Neural cell (in vitro differentiated cells): ENCODE measurements at regions not wholly inside any gene's neighbourhood (a gene's known extent, or its start where the extent isn't known, plus 50 kb on each side); places are given as distances from the start of the nearest gene placed in this dataset.

Experiments
- H2AFZ ChIP-seq: fragments of 200-600, 300-800 bp; sonication (generic), shearing (Covaris generic); 2 replicates; pipeline ENCODE4 v1.6.0; 2014; ENCODE audit warnings: low read depth, mild to moderate bottlenecking, antibody characterized with exemption, low read length, moderate library complexity
- H3F3A ChIP-seq: fragments of 200-600 bp; shearing (Covaris generic); 2 replicates; pipeline ENCODE4 v1.6.1; 2016; ENCODE audit warnings: mild to moderate bottlenecking, moderate library complexity, mixed read lengths, antibody characterized with exemption, low read length; ENCODE audit not compliant: insufficient read depth, poor library complexity, severe bottlenecking
- H3K27ac ChIP-seq: fragments of 200-600, 300-800 bp; sonication (generic), shearing (Covaris generic); 2 replicates; pipeline ENCODE4 v1.5.1; 2014; ENCODE audit warnings: mild to moderate bottlenecking, low read length, moderate library complexity
- H3K27me3 ChIP-seq: fragments of 300-800, 200-600 bp; sonication (generic), shearing (Covaris generic); 2 replicates; pipeline ENCODE4 v1.6.0; 2014; ENCODE audit warnings: mild to moderate bottlenecking, low read depth, low read length, moderate library complexity; ENCODE audit not compliant: insufficient read depth
- H3K36me3 ChIP-seq: fragments of 300-800, 200-600 bp; sonication (generic), shearing (Covaris generic); 2 replicates; pipeline ENCODE4 v1.5.1; 2014; ENCODE audit warnings: mild to moderate bottlenecking, antibody characterized with exemption, low read length, moderate library complexity; ENCODE audit not compliant: insufficient read depth
- H3K4me2 ChIP-seq: fragments of 300-800, 200-600 bp; sonication (generic), shearing (Covaris generic); 2 replicates; pipeline ENCODE4 v1.6.0; 2014; ENCODE audit warnings: mild to moderate bottlenecking, low read length
- H3K4me3 ChIP-seq: fragments of 300-800, 200-600 bp; sonication (generic), shearing (Covaris generic); 2 replicates; pipeline ENCODE4 v1.5.1; 2014; ENCODE audit warnings: mild to moderate bottlenecking, low read length, moderate library complexity
- H3K79me2 ChIP-seq: fragments of 200-600 bp; shearing (Covaris generic); replicated peaks from 2 replicates; pipeline ENCODE4 v1.6.0; 2014; ENCODE audit warnings: mild to moderate bottlenecking, low read length, moderate library complexity; ENCODE audit not compliant: insufficient read depth
- H3K9ac ChIP-seq: fragments of 300-800, 200-600 bp; sonication (generic), shearing (Covaris generic); 2 replicates; pipeline ENCODE4 v1.6.1; 2016; ENCODE audit warnings: mild to moderate bottlenecking, low read length, mixed read lengths
- H3K9me2 ChIP-seq: fragments of 200-600 bp; shearing (Covaris generic); 2 replicates; pipeline ENCODE4 v1.6.1; 2016; ENCODE audit warnings: mild to moderate bottlenecking, low read length, mixed read lengths; ENCODE audit not compliant: insufficient read depth
- H3K9me3 ChIP-seq: fragments of 200-600, 300-800 bp; sonication (generic), shearing (Covaris generic); 2 replicates; pipeline ENCODE4 v1.6.1; 2016; ENCODE audit warnings: mild to moderate bottlenecking, mixed run types, low read length, moderate library complexity, mixed read lengths
- H4K20me1 ChIP-seq: fragments of 200-600 bp; shearing (Covaris generic); 2 replicates; pipeline ENCODE4 v1.6.1; 2016; ENCODE audit warnings: mild to moderate bottlenecking, mixed run types; ENCODE audit not compliant: insufficient read depth
- EP300 ChIP-seq: fragments of 450-650 bp; conservative IDR thresholded peaks from 2 replicates; pipeline ENCODE4 v1.6.1; 2014; ENCODE audit warnings: antibody characterized with exemption, mild to moderate bottlenecking, moderate library complexity; ENCODE audit not compliant: poor library complexity, severe bottlenecking
- EZH2 ChIP-seq: fragments of 200-600, 300-800 bp; shearing (Covaris generic), sonication (generic); IDR thresholded peaks from 2 replicates; pipeline ENCODE4 v1.6.1; 2014; ENCODE audit warnings: antibody characterized with exemption, low read length, borderline replicate concordance, mild to moderate bottlenecking; ENCODE audit not compliant: insufficient read depth, poor library complexity, severe bottlenecking
- MXI1 ChIP-seq: fragments of 450-650 bp; conservative IDR thresholded peaks from 2 replicates; pipeline ENCODE4 v1.6.1; 2014; ENCODE audit warnings: antibody characterized with exemption, mild to moderate bottlenecking; ENCODE audit not compliant: poor library complexity, severe bottlenecking
- POLR2AphosphoS5 ChIP-seq: IDR thresholded peaks from 2 replicates; pipeline ENCODE4 v1.6.1; 2012
- RAD21 ChIP-seq: fragments of 450-650 bp; conservative IDR thresholded peaks from 2 replicates; pipeline ENCODE4 v1.6.1; 2014; ENCODE audit warnings: antibody characterized with exemption, mild to moderate bottlenecking, moderate library complexity
- SMC3 ChIP-seq: fragments of 450-650 bp; conservative IDR thresholded peaks from 2 replicates; pipeline ENCODE4 v1.6.1; 2014; ENCODE audit warnings: antibody characterized with exemption, mild to moderate bottlenecking, moderate library complexity; ENCODE audit not compliant: poor library complexity
- TAF1 ChIP-seq: IDR thresholded peaks from 2 replicates; pipeline ENCODE4 v1.6.1; 2012; ENCODE audit warnings: low read depth
- TF ChIP-seq, protein P1 (sequence below): fragments of 450-650 bp; IDR thresholded peaks from 2 replicates; pipeline ENCODE4 v1.5.1; 2014; ENCODE audit warnings: antibody characterized with exemption, mild to moderate bottlenecking, moderate library complexity; ENCODE audit not compliant: poor library complexity, severe bottlenecking
- TF ChIP-seq, protein P2 (sequence below): IDR thresholded peaks from 2 replicates; pipeline ENCODE4 v1.6.1; 2012; ENCODE audit warnings: borderline replicate concordance

DNA sequence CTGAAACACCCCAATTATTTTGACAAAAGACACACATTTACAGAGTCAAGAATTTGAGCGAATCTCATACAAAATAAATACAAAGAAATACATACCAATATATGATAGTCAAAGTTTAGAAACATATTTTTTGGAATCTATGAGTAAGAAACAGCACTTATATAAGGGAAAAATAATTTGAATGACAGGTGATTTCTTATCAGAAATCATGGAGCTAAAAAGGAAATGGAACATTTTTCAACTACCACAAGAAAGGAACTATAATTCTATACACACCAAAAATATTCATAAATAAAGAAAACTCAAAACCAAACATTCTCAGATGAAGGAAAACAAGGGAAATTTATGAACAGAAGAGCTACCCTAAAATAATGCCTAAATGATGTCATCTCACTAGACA, 1226.6 kb downstream of the PCDH9 start:
- H4K20me1 ChIP-seq: no peaks in the 10 kb centered on the region
- H3K9me3 ChIP-seq: no peaks in the 10 kb centered on the region
- no peak overlapping the region for H3K4me3 ChIP-seq

DNA sequence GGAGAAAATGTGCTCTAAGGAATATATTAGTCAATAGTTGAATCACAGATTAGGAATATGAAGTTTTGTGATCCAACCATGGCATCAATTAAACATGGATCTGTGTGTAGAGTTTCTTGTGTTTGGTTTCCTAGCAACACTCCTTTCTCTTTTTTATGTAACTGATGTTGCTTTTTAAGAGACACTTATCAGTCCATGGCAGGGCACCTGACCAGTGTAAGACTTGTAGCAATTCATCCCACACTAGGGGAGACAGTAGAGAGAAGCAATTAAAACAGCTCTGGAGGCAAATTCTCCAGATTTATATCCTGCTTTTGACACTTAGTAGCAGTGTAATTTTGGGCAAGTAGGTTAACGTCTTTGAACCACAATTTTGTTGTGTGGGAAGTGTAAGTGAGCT, 1229.0 kb downstream of the PCDH9 start:
- no peaks in the 10 kb centered on the region for H3F3A ChIP-seq
- no peaks in the 10 kb centered on the region for H3K9me2 ChIP-seq
- H2AFZ ChIP-seq: no peak overlapping the region
- H3K9me3 ChIP-seq: no peaks in the 10 kb centered on the region
- H3K9ac ChIP-seq: no peak overlapping the region
- no peak overlapping the region for H3K4me2 ChIP-seq
- TF ChIP-seq EZH2: no peak
- no peak for TF ChIP-seq SMC3
- TF ChIP-seq, protein P1, sequence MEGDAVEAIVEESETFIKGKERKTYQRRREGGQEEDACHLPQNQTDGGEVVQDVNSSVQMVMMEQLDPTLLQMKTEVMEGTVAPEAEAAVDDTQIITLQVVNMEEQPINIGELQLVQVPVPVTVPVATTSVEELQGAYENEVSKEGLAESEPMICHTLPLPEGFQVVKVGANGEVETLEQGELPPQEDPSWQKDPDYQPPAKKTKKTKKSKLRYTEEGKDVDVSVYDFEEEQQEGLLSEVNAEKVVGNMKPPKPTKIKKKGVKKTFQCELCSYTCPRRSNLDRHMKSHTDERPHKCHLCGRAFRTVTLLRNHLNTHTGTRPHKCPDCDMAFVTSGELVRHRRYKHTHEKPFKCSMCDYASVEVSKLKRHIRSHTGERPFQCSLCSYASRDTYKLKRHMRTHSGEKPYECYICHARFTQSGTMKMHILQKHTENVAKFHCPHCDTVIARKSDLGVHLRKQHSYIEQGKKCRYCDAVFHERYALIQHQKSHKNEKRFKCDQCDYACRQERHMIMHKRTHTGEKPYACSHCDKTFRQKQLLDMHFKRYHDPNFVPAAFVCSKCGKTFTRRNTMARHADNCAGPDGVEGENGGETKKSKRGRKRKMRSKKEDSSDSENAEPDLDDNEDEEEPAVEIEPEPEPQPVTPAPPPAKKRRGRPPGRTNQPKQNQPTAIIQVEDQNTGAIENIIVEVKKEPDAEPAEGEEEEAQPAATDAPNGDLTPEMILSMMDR: no peak
- no peak for TF ChIP-seq MXI1
- TF ChIP-seq RAD21: no peak
- TF ChIP-seq, protein P2, sequence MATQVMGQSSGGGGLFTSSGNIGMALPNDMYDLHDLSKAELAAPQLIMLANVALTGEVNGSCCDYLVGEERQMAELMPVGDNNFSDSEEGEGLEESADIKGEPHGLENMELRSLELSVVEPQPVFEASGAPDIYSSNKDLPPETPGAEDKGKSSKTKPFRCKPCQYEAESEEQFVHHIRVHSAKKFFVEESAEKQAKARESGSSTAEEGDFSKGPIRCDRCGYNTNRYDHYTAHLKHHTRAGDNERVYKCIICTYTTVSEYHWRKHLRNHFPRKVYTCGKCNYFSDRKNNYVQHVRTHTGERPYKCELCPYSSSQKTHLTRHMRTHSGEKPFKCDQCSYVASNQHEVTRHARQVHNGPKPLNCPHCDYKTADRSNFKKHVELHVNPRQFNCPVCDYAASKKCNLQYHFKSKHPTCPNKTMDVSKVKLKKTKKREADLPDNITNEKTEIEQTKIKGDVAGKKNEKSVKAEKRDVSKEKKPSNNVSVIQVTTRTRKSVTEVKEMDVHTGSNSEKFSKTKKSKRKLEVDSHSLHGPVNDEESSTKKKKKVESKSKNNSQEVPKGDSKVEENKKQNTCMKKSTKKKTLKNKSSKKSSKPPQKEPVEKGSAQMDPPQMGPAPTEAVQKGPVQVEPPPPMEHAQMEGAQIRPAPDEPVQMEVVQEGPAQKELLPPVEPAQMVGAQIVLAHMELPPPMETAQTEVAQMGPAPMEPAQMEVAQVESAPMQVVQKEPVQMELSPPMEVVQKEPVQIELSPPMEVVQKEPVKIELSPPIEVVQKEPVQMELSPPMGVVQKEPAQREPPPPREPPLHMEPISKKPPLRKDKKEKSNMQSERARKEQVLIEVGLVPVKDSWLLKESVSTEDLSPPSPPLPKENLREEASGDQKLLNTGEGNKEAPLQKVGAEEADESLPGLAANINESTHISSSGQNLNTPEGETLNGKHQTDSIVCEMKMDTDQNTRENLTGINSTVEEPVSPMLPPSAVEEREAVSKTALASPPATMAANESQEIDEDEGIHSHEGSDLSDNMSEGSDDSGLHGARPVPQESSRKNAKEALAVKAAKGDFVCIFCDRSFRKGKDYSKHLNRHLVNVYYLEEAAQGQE: no peak
- TF ChIP-seq EP300: no peak
- TF ChIP-seq POLR2AphosphoS5: no peak
- TF ChIP-seq TAF1: no peak
- H3K36me3 ChIP-seq: no peaks in the 10 kb centered on the region
- H3K27ac ChIP-seq: no peak overlapping the region
- H3K79me2 ChIP-seq: no peaks in the 10 kb centered on the region
- no peaks in the 10 kb centered on the region for H3K27me3 ChIP-seq
- H3K4me3 ChIP-seq: no peak overlapping the region
- H4K20me1 ChIP-seq: no peaks in the 10 kb centered on the region

More for the DNA sequence above, 1226.6 kb downstream of the PCDH9 start:
- H3K9me2 ChIP-seq: no peaks in the 10 kb centered on the region
- no peaks in the 10 kb centered on the region for H3K36me3 ChIP-seq
- no peak overlapping the region for H3K4me2 ChIP-seq
- H3K79me2 ChIP-seq: no peaks in the 10 kb centered on the region
- no peak overlapping the region for H2AFZ ChIP-seq
- no peak for TF ChIP-seq TAF1
- TF ChIP-seq, protein P2: no peak
- no peak for TF ChIP-seq POLR2AphosphoS5
- no peak for TF ChIP-seq SMC3
- TF ChIP-seq EP300: no peak
- TF ChIP-seq, protein P1: no peak
- TF ChIP-seq RAD21: no peak
- no peak for TF ChIP-seq MXI1
- no peak overlapping the region for H3K27ac ChIP-seq
- H3K27me3 ChIP-seq: no peaks in the 10 kb centered on the region
- no peaks in the 10 kb centered on the region for H3F3A ChIP-seq
- no peak overlapping the region for H3K9ac ChIP-seq
